ENCODE measurements at regions not wholly inside any gene's neighbourhood (a gene's known extent, or its start where the extent isn't known, plus 50 kb on each side); places are given as distances from the start of the nearest gene placed in this dataset.

DNA sequence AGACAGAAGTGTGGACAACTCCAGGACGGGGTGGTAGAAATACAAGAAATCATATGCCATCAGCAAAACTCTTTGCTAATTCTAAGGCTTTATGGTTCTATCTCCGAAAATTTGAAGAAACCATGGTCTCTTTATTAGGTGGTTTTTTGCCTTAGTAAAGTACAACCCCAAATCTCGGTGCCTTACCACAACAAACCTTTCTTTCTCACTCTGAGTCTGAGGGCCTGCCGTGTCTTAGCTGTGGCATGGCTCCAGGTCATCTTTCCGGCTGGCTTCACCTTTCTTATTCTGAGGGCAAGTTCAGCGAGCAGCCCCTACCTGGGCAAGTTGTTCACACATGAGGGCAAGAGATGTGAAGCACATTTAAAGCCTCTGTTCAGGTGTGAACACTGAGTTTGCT, 280.6 kb downstream of the TTLL7 start:
- H3K27ac ChIP-seq = no peak overlapping the region
- H3K27me3 ChIP-seq = no peaks in the 10 kb centered on the region
- DNase-seq = no peak
- intact Hi-C loops (cut with DNase I) = no loop called here
- no peaks in the 10 kb centered on the region for H3K9me3 ChIP-seq
- no peak for FAIRE-seq
- WGBS, 2 donors = 91 to 92% methylated on average over 6 of the region's 6 CpGs
- no peak for ATAC-seq
- no peaks in the 10 kb centered on the region for H3K36me3 ChIP-seq
- no peak for TF ChIP-seq CTCF (IDR thresholded peaks at IDR 0.05)
- no peak overlapping the region for H3K4me3 ChIP-seq
- H3K4me1 ChIP-seq = no peaks in the 10 kb centered on the region

DNA sequence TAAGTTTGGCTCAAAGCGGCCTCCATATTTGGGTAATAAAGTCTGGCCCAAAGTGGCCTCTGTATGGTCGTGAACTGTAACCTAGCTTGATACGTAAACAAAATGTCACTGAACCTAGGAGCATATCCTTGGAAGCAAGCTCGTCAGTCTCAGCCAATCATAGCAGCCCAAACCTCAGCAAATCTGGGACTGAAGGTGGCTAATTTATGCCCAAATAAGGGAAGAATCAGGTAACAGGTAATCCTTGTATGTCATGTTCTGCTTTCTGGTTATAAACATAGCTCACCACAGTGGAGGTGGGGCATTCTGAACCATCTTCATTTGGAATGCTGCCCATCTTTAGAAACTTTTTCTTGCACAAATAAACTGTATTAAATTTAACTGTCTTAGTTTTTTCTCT, 281.1 kb downstream of the TTLL7 start:
- intact Hi-C loops (cut with DNase I) = no loop called here
- no peak overlapping the region for H3K4me3 ChIP-seq
- no peak for DNase-seq
- FAIRE-seq = no peak
- WGBS, 2 donors = 92 to 97% methylated on average over 4 of the region's 4 CpGs
- TF ChIP-seq CTCF (IDR thresholded peaks at IDR 0.05) = no peak
- H3K4me1 ChIP-seq = no peaks in the 10 kb centered on the region
- no peak overlapping the region for H3K27ac ChIP-seq
- no peaks in the 10 kb centered on the region for H3K36me3 ChIP-seq
- H3K27me3 ChIP-seq = no peaks in the 10 kb centered on the region
- no peaks in the 10 kb centered on the region for H3K9me3 ChIP-seq
- no peak for ATAC-seq

DNA sequence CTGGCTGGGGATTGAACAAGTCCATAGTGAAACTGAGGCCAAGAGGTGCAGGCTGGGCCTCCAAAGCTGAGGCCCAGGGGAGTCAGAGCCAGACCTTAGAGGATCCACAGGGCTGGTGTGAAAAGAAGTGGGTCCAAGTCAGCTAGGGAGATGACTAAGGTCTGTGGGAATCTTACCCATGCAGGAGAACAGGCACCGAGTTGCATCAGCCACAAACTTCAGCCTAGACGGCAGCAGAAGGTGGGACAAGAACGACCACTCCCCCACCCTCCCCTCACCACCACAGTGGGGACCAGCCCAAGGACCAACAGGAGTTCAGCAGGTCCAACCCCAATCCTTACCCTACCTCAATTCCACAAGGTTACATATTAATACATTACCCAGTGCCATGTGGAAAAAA, 282.3 kb downstream of the TTLL7 start:
- Histone ChIP-seq H3K27me3 (no peaks in the 10 kb centered on the region), H3K9me3 (no peaks in the 10 kb centered on the region), H3K4me1 (no peaks in the 10 kb centered on the region), H3K27ac (no peak overlapping the region), H3K36me3 (no peaks in the 10 kb centered on the region), H3K4me3 (no peak overlapping the region)
- 74 to 85% methylated on average over 3 of the region's 3 CpGs for WGBS, 2 donors
- no peak for TF ChIP-seq CTCF (IDR thresholded peaks at IDR 0.05)
- FAIRE-seq (no peak), DNase-seq (no peak), ATAC-seq (no peak)
- intact Hi-C loops (cut with DNase I) = no loop called here

GRCh38 chr1:83715550-83715949, 283.4 kb downstream of the TTLL7 start:
- Histone ChIP-seq H3K4me1 (no peaks in the 10 kb centered on the region), H3K4me3 (no peak overlapping the region), H3K27me3 (no peaks in the 10 kb centered on the region), H3K27ac (no peak overlapping the region), H3K9me3 (no peaks in the 10 kb centered on the region), H3K36me3 (no peaks in the 10 kb centered on the region)
- FAIRE-seq (no peak), DNase-seq (no peak), ATAC-seq (no peak)
- WGBS, 2 donors = 91 to 95% methylated on average over 1 of the region's 1 CpG
- intact Hi-C loops (cut with DNase I) = no loop called here
- no peak for TF ChIP-seq CTCF (IDR thresholded peaks at IDR 0.05)

DNA sequence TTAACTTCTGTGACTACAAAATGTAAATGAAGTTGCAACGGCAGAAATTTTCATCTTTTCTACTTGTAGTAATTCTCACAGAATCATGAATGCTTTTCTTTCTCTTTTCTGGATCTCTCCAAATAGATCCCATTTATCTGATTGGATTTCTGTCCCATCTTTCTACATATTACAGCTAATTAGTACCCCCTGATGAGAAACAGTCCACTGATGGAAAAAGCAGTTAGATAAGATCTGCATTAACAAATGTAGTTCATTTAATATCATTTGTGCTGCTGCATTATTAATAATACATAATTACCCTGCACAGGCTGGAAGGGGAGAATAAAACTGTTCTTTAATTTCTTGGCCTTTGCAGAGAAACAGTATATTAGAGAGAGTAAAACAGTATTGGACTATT, 289.3 kb downstream of the TTLL7 start:
- no peak for TF ChIP-seq CTCF (IDR thresholded peaks at IDR 0.05)
- intact Hi-C loops (cut with DNase I) = no loop called here
- DNase-seq (no peak), FAIRE-seq (no peak), ATAC-seq (no peak)
- Histone ChIP-seq H3K27me3 (no peaks in the 10 kb centered on the region), H3K36me3 (no peaks in the 10 kb centered on the region), H3K9me3 (no peaks in the 10 kb centered on the region), H3K27ac (no peak overlapping the region), H3K4me3 (no peak overlapping the region), H3K4me1 (no peaks in the 10 kb centered on the region)
- 94 to 100% methylated on average over 1 of the region's 1 CpG for WGBS, 2 donors

Measured in pancreas (tissue), 10 donors.